ENCODE measurements at regions not wholly inside any gene's neighbourhood (a gene's known extent, or its start where the extent isn't known, plus 50 kb on each side); places are given as distances from the start of the nearest gene placed in this dataset.
A peak's percentile ranks its signal among the peaks of the same experiment; 100 is the strongest.

DNA sequence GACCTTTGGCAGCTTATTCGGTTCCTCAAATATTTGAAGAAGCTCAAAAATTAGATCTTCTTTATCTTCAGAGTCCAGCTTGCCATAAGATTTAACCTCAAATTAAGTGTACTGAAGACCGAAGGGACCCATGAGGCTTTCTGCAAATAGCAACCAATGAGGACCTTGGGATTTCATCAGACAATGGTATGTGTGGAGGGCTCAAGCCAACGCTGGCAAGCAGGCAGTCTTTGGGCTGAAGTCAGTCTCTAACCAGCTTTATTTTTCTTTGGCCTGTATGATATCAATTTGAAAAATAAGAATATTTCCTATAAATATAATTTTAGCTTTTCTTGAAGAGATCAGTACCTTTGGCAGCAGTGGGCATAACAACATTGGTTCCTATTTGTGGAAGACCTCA lies 692.7 kb downstream of the MCTP2 start:
- no peak for ATAC-seq
- DNase-seq (ENCODE audit: missing footprints), result no peak
- intact Hi-C loops (cut with DNase I), result no loop called here

DNA sequence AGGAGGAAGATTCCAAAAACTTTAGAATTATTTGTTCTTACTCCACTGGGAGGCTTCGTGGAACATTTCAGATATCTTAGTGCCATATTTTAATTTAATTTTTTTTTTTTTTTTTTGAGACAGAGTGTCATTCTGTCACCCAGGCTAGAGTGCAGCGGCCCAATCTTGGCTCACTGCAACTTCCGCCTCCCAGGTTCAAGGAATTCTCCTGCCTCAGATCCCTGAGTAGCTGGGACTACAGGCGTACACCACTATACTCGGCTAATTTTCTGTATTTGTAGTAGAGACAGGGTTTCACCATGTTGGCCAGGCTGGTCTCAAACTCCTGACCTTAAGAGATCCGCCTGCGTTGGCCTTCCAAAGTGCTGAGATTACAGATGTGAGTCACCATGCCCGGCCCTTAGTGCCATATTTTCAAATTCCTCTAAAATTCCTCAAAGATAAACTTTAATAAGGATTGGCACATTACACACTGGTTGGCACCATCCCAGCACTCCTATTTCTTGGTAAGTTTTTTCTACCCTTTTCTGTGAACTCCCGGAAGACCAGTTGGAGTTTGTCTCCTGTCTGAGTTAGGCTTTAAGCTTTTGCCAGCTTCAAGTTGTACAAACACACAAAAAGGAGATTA lies 693.7 kb downstream of the MCTP2 start:
- intact Hi-C loops (cut with DNase I), result no loop called here
- ATAC-seq, result no peak
- DNase-seq (ENCODE audit: missing footprints), result peak; percentile 53

DNA sequence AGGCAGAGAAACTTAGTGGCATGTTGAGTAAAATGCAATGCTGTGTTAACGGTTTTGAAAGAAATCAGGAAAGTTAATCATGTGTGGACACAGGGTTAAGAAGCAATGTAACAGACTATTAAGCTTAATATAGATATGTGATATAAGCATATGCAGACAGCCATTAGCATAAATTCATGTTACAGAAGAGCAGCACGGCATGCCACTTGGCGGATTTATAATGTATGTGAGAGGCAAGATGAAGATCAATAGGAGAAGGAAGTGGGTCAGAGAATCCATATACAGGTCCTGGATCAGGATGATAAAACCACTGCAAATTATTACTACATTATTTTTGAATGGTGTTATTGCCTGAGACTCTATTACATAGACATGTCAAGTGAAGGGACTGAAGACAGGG lies 694.3 kb downstream of the MCTP2 start:
- no peak for ATAC-seq
- intact Hi-C loops (cut with DNase I), result no loop called here
- DNase-seq (ENCODE audit: missing footprints), result no peak

DNA sequence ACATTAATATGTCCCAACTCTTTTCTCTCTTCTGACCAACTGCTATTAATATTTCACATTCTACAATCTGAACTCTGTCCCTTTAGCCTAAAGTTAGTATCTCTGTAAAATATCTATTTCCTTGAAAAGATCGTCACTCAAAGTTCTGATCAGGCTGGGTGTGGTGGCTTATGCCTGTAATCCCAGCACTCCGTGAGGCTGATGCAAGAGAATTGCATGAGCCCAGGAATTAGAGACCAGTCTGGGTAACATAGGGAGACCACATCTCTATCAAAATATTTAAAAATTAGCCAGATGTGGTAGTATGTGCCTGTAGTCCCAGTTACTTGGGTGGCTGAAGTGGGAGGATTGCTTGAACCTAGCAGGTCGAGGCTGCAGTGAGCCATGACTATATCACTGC lies 695.6 kb downstream of the MCTP2 start:
- ATAC-seq, result no peak
- DNase-seq (ENCODE audit: missing footprints), result no peak
- intact Hi-C loops (cut with DNase I), result no loop called here

DNA sequence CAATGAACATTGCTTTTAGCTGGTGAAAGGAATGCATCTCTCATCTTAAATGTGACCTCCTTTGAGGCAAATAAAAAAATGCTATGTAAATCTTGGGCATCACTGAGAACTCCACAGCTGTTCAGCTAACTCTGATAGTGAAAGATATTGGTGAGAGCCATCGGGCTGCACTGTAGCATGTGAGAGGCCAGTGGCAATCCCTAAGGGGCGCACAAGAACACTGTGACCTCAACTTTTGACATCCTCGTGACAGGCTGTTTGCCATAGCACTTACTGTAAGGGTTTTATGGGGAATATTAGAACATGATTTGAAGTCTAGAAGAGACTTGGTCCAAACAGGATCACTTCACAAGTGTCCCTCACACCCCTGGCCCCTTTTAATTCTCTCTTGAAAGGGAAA lies 697.9 kb downstream of the MCTP2 start:
- DNase-seq (ENCODE audit: missing footprints), result no peak
- peak; percentile 60 for ATAC-seq
- intact Hi-C loops (cut with DNase I), result no loop called here

DNA sequence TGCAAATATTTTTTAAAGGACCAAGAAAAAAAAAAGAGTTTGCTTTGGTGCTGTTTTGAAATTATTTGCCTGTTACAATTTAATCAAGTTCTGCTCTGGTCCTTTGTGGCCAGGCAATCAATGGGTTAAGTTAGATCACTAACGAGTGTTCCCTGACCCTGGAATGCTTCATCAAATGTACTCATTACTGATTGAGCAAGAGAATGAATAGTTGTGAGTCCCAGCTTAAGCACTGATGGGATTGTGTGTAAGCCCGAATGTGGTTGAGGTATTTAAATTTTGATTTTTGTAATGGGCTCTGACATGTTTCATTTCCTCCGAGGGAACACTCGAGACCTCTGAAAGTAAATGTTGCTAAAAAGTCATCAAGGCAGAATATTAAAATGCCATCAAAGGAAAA lies 699.1 kb downstream of the MCTP2 start:
- ATAC-seq (no peak), DNase-seq (ENCODE audit: missing footprints) (no peak)
- intact Hi-C loops (cut with DNase I), result no loop called here

DNA sequence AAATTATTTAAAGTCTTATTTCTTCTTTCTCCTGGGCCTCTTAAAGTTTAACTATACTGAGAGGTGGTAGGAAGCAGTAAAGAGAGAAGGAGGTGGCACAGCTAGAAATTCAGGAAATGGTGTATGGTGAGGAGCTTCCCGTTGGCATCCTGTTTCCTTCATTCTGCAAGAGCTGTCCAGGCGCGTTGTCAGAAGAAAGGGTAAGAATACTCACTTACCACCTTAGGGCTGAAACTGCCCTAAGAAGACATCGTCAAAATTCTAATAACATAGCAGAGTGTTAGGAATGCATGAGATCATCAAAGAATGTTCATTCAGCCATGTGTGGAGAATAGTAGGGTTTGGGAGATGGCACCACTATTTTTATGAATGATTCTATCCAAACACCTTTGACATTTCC lies 699.6 kb downstream of the MCTP2 start:
- ATAC-seq, result no peak
- intact Hi-C loops (cut with DNase I), result no loop called here
- DNase-seq (ENCODE audit: missing footprints), result no peak

DNA sequence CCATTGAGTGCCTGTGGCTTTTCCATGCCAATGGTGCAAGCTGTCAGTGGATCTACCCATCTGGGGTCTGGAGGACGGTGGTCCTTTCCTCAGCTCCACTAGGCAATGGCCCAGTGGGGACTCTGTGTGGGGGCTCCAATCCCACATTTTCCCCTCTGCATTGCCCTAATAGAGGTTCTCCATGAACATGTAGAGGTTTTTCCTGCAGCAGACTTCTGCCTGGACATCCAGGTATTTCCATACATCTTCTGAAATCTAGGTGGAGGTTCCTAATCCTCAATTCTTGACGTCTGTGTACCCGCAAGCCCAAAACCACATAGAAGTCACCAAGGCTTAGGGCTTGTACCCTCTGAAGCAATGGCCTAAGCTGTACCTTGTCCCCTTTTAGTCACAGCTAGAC lies 703.1 kb downstream of the MCTP2 start:
- intact Hi-C loops (cut with DNase I), result no loop called here
- ATAC-seq, result no peak
- no peak for DNase-seq (ENCODE audit: missing footprints)

DNA sequence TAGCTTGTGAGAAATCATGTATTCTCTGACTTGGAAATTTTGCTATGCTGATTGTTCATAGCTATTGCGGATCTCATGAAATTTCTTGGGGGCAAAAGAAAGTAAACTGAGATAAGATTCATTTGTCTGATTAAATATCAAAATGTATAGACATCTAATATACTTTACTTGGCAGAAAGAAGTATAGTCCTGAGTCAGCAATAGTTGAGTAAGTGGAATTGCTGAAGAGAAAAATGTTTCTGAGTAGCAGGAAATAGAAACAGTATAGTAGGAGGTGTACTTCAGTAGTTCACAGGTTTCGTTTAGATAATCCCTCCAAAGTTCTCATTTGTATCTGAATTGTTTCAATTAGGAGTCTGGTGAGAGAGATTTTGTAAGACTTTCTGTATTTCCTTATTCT lies 705.9 kb downstream of the MCTP2 start:
- no peak for ATAC-seq
- no peak for DNase-seq (ENCODE audit: missing footprints)
- intact Hi-C loops (cut with DNase I), result no loop called here

DNA sequence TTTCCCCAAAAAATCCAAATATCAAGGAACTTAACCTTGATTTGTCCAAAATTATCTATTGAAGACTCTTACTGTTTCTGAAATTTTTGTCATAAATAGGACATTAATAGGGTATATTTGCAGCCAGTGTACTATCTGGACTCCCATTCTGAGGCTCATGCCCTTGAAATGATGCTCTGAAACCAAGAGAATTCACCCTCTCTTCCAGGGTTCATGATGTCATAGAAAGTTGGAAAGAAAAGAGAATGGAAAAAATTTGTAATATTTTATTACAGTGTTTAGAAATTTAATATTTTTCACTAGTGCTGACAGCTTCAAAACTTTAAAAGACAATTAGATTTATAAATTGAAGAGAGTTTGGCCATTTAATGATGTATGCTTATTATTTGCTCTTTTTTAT lies 712.5 kb downstream of the MCTP2 start:
- ATAC-seq (no peak), DNase-seq (ENCODE audit: missing footprints) (no peak)

DNA sequence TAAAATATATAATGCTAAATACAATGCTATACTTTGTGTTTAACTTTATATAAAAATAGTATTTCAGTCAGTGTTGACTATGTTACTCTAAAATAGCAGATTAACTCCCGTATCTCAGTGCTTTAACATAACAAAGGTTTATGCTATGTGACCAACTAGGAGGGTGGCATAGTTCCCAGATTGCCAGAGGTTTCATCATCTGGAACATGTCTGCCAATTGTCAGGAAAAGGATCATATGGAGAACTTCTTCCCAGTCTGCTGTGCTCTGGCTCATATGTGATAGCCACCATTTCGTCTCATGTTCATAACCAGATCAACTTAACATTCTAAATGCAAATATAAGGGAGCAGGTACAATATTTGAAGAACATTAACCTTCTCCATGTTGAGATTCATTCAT lies 720.2 kb downstream of the MCTP2 start:
- ATAC-seq, result no peak
- no peak for DNase-seq (ENCODE audit: missing footprints)
- intact Hi-C loops (cut with DNase I), result no loop called here

More for the DNA sequence above, 712.5 kb downstream of the MCTP2 start:
- intact Hi-C loops (cut with DNase I), result no loop called here

DNA sequence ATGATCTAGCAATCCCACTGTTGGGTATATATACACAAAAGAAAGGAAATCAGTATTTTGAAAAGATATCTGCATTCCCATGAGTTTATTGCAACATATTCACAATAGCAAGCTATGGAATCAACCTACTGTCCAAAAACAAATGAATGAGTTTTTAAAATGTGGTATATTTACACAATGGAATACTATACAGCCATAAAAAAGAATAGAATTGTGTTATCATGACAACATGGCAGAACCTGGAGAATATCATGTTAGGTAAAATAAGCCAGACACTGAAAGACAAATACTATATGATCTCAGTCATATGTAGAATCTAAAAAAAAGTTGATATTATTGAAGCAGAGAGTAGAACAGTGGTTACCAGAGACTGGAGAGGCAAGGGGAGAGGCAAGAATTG lies 732.6 kb downstream of the MCTP2 start:
- intact Hi-C loops (cut with DNase I), result no loop called here

DNA sequence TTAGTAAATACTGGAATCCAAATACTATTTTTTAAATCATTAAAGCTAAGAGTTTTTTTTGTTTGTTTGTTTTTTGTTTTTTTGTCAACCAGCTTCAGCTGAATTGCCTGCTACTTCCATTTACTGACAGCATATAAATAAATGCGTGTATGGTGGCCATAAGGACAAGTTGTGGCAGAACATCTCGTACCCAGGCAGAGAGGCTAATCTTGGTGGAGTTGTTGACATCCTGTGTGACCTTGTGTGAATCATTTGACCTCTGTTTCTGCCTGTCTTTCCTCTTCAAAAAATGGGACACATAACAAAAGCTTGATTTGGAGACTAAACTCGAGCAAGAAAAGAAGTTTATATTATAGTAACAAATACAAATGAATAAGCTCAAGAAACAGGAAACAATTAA lies 734.2 kb downstream of the MCTP2 start:
- ATAC-seq (no peak), DNase-seq (ENCODE audit: missing footprints) (no peak)
- intact Hi-C loops (cut with DNase I), result loop anchor here (5.0 kb wide), 1 partner anchor 112 kb away; no protein-coding TSS in a partner anchor

More for the DNA sequence above, 732.6 kb downstream of the MCTP2 start:
- no peak for ATAC-seq
- no peak for DNase-seq (ENCODE audit: missing footprints)

DNA sequence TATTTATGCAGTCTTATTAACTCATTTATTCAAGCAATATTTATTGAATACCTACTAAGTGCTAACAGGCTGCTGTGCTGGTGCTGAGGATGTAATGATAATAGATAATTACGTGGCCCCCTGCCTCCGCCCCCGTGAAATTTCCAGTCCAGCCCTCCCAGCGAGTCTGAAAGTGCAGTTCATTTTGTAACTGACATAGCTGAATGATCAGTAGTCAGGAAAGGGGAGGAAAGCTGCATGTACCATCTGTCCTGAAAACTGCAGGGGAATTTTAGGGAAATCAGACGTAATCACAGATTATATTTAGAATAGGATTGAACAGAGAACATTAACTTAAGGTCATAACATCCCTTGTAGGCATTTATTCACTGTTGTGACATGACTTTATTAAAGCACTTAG lies 736.8 kb downstream of the MCTP2 start:
- intact Hi-C loops (cut with DNase I), result loop anchor here (5.0 kb wide), 1 partner anchor 109 kb away; no protein-coding TSS in a partner anchor
- no peak for ATAC-seq

DNA sequence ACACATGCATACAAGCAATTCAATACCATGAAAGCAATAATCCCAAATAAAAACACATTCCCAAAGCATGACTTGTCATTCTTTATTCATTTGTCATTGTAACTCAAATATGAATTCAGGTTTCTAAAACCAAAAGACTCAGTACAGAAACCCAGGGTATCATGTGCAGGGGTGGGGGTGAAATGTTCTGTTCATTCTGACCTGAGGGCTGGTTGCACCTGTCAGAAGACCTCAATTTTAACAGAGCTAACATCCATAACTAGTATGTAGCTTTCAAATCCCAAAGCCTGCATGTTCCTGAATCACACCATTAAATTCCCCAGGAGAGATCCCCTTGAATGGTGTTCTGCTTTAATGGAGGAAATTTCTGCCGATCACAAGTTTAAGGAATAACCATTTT lies 738.7 kb downstream of the MCTP2 start:
- intact Hi-C loops (cut with DNase I), result no loop called here
- no peak for ATAC-seq

More for the DNA sequence above, 736.8 kb downstream of the MCTP2 start:
- DNase-seq (ENCODE audit: missing footprints), result no peak

DNA sequence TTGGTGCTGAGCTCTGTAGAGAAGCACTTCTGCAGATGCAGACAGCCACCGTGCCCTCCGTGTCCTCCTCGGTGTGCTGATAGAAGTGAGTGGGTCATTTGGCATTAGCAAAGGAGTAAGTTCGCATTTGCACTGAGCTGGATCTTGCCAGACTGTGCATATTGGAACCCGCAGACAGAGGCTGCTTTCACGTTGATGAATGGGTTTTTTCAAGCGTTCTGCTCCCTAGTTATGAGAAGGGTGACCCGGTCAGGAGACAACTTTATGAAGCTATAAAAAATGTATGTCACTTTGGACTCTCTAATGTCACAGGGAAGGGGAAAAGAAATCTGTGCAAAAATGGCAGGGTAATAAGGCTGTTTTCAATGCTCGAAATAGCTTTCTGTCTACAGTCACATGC lies 739.4 kb downstream of the MCTP2 start:
- intact Hi-C loops (cut with DNase I), result no loop called here
- DNase-seq (ENCODE audit: missing footprints), result no peak
- ATAC-seq, result no peak

More for the DNA sequence above, 738.7 kb downstream of the MCTP2 start:
- no peak for DNase-seq (ENCODE audit: missing footprints)

DNA sequence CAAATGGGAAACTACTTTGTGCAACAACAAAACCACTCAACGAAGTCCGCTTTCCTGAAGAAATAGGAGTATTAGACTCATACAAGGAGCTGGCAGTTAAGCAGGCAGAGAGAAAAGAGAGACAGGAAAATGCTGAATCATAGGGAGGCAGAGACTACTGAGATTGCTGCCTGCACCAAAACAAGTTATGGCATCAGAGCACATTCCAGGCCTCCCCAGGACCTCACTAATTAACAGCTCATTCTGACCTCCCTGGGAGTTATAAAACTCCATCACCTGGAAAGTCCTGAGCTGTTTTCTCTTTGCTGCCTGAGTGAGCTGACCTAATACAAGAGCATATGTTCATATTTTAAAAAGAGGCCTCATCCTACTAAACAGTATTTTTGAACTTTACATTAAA lies 741.0 kb downstream of the MCTP2 start:
- intact Hi-C loops (cut with DNase I), result no loop called here
- no peak for DNase-seq (ENCODE audit: missing footprints)
- ATAC-seq, result no peak

DNA sequence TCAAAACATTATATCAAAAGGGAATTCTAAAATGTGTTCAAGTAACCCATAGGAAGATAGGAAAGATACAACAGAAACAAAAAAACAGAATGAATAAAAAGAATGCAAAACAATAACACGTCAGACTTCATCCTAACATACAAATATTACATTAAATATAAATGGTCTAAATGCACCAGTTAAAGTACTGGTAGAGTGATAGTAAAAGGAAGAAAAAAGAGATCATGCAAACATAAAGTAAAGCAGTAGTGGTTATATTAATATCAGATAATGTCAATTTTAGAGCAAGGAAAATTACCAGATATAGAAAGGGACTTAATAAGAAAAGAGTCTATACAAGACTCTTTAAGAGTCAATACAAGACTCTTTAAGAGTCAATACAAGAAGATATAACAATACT lies 755.7 kb downstream of the MCTP2 start:
- intact Hi-C loops (cut with DNase I), result no loop called here

DNA sequence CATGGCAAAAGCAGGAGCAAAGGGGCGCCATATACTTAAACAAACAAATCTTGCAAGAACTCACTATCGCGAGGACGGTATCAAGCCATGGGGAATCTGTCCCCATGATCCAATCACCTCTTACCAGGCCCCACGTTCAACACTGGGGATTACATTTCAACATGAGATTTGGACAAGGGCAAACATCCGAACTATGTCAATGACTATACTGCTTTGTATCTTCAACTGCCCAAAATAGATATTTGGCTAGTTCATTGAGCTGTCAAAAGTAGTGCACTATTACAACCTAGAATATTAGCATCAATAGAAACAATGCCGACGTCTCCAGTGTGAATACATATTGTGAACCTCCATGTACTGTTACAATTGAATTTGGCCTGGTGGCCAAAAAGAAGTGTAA lies 760.4 kb downstream of the MCTP2 start:
- ATAC-seq (peak; percentile 75), DNase-seq (ENCODE audit: missing footprints) (no peak)
- intact Hi-C loops (cut with DNase I), result no loop called here

More for the DNA sequence above, 755.7 kb downstream of the MCTP2 start:
- DNase-seq (ENCODE audit: missing footprints) (no peak), ATAC-seq (no peak)

DNA sequence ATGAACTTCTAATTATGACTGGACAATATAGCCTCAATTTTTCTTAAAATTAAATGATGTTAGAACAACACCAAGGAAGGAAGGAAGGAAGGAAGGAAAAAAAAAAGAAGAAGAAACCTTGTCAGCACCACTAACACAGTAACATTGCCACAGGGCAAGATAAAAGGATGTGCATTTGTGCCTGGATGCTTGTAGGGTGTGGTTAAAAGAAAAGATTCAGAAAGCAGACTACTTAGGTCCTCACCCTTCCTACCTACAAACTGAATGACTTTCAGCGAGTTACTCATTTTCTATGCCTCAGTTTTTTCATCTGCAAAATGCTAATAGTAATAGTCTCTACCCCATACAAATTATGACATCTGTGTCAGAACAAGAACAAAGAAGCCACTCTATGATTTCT lies 778.3 kb downstream of the MCTP2 start:
- DNase-seq (ENCODE audit: missing footprints) (no peak), ATAC-seq (no peak)
- intact Hi-C loops (cut with DNase I), result no loop called here

DNA sequence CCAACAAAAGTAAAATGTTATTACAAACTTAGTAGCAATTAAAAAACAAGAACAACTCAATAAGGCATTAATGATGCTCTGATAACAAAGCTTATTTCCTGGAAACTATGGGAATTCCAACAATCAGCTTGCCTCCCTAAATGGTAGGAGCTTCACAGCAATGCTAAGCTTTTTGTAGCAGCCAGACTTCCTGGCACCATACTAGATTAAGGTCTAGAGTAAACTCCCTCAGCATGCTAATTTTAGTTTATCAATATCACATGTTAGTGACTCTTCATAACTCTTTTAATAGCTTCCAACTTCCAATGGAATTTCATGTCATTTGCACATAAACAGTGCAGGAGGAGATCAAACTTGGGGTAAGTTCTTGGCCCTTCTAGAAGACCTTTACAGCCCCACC lies 782.0 kb downstream of the MCTP2 start:
- intact Hi-C loops (cut with DNase I), result no loop called here
- no peak for DNase-seq (ENCODE audit: missing footprints)
- ATAC-seq, result no peak
